SK-N-MC (cell line): ENCODE measurements at regions not wholly inside any gene's neighbourhood (a gene's known extent, or its start where the extent isn't known, plus 50 kb on each side); places are given as distances from the start of the nearest gene placed in this dataset.
"Not testable (repeated sequence)": the region's sequence is repeated elsewhere in the genome, so short reads cannot be mapped to it uniquely, and the experiment has no call there.

Source experiments
- DNase-seq: peaks from one replicate; pipeline ENCODE4 v3.0.0-alpha.2; 2011; ENCODE audit warnings: low read depth, low spot score
- H3K27ac ChIP-seq: fragments of 200-600 bp; sonication (generic); 2 replicates; pipeline ENCODE4 v1.5.1; 2016; ENCODE audit warnings: mixed run types
- H3K36me3 ChIP-seq: fragments of 200-600 bp; sonication (generic); 2 replicates; pipeline ENCODE4 v1.6.1; 2017; ENCODE audit warnings: antibody characterized with exemption, low read length, mixed read lengths; ENCODE audit not compliant: insufficient read depth
- H3K4me3 ChIP-seq: fragments of 200-600 bp; sonication (generic); 2 replicates; pipeline ENCODE4 v1.5.1; 2016
- H3K9ac ChIP-seq: fragments of 200-600 bp; sonication (generic); 2 replicates; pipeline ENCODE4 v1.8.0; 2017; ENCODE audit warnings: mixed run types, mixed read lengths; ENCODE audit not compliant: insufficient read length
- H3K9me3 ChIP-seq: fragments of 200-600 bp; sonication (generic); 2 replicates; pipeline ENCODE4 v1.6.1; 2017; ENCODE audit warnings: low read depth, mild to moderate bottlenecking, antibody characterized with exemption, low read length, moderate library complexity, mixed read lengths
- EZH2 ChIP-seq: fragments of 200-600 bp; sonication (generic); IDR thresholded peaks from one replicate; pipeline ENCODE4 v1.6.1; 2017; ENCODE audit warnings: antibody characterized with exemption
- FOXP2 ChIP-seq: optimal IDR thresholded peaks from 2 replicates; pipeline ENCODE3; 2011; ENCODE audit warnings: mild to moderate bottlenecking, moderate library complexity; ENCODE audit not compliant: insufficient read depth; ENCODE audit errors: extremely low read length, control extremely low read depth
- POLR2AphosphoS5 ChIP-seq: IDR thresholded peaks from 2 replicates; pipeline ENCODE4 v1.6.1; 2012; ENCODE audit warnings: mild to moderate bottlenecking, low read depth, low read length, borderline replicate concordance

DNA sequence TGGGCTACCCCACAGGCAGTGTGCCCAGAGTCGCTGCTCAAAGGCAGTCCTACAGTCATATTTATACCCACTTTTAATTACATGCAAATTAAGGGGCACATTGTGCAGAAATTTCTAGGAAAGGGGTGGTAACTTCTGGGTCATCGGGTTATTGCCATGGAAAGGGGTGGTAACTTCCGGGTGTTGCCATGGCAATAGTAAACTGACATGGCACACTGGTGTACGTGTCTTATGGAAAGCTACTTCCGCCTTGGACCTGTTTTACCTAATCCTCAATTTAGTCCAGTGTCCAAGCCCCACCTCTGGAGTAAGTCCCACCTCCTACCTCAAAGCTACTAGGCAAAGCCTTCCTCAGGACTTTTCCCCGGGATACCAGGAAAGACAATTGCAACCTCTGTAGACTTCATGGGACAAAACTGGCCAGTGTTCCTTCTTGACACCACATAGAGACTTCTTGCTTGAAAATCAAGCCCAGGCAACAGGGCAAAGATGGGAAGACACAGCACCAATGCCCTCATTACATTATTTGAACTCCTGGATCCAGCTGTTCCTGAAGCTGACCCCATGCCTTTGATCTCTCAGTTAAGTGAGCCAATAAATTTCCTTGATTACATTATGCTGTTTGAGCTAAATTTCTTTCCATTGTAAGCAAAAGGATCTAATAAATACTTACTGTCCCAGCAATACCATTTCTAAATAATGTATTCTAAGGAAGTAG lies 63.3 kb upstream of the AGAP1 start:
- no peaks in the 10 kb centered on the region; the same call in 1 of the 2 replicates for H3K9me3 ChIP-seq
- TF ChIP-seq FOXP2: no peak
- no peak for TF ChIP-seq POLR2AphosphoS5
- TF ChIP-seq EZH2: no peak
- no peak for DNase-seq

GRCh38 chr2:235432741-235433520 lies 60.9 kb upstream of the AGAP1 start:
- Histone ChIP-seq H3K9me3 (no peaks in the 10 kb centered on the region), H3K4me3 (no peak overlapping the region), H3K9ac (no peak overlapping the region), H3K27ac (no peak overlapping the region), H3K36me3 (no peaks in the 10 kb centered on the region)
- no peak for DNase-seq
- no peak for TF ChIP-seq POLR2AphosphoS5
- no peak for TF ChIP-seq EZH2
- no peak for TF ChIP-seq FOXP2

More for the DNA sequence above, 63.3 kb upstream of the AGAP1 start:
- Histone ChIP-seq H3K9ac (no peak overlapping the region), H3K4me3 (no peak overlapping the region), H3K27ac (no peak overlapping the region), H3K36me3 (no peaks in the 10 kb centered on the region)

DNA sequence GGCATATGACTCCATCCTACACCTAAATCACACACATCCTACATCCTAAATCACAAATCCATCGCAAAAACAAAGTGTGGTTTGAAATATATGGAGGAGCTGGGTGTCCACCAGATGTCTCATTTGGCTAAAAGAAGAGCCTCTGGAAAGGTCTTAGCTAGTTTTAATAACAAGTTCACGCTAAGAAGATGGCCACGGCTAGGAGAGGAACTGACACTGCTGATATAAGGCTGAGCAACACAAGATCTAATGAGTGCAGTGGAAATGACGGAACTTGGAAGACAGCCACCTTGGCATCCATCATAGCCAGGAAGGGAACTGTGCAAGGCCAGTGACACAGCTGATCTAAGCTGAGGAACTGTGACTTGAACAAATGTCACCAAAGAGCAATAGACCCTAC lies 60.0 kb upstream of the AGAP1 start:
- Histone ChIP-seq H3K9me3 (no peaks in the 10 kb centered on the region), H3K36me3 (no peaks in the 10 kb centered on the region), H3K9ac (no peak overlapping the region), H3K27ac (no peak overlapping the region), H3K4me3 (no peak overlapping the region)
- TF ChIP-seq FOXP2: no peak
- TF ChIP-seq EZH2: no peak
- no peak for TF ChIP-seq POLR2AphosphoS5
- no peak for DNase-seq

GRCh38 chr2:235439959-235440662 lies 53.7 kb upstream of the AGAP1 start:
- Histone ChIP-seq H3K9ac (no peak overlapping the region), H3K27ac (no peak overlapping the region), H3K4me3 (no peak overlapping the region), H3K36me3 (no peaks in the 10 kb centered on the region), H3K9me3 (no peaks in the 10 kb centered on the region)
- DNase-seq: no peak
- TF ChIP-seq FOXP2 (no peak), EZH2 (no peak), POLR2AphosphoS5 (no peak)

DNA sequence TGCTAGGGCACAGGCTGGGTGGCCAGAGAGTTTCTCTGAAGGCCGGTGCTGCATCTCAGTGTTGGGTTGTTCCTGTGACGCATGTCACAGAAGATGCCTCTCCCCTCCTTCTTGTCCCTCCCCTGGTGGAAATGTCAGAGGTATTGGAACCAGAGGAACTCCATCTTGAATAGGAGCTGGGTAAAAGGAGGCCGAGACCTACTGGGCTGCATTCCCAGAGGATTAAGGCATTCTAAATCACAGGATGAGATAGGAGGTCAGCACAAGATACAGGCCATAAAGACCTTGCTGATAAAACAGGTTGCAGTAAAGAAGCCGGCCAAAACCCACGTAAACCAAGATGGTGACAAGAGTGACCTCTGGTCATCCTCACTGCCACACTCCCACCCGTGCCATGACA lies 50.3 kb upstream of the AGAP1 start:
- not testable (repeated sequence) for H3K9me3 ChIP-seq, H3K36me3 ChIP-seq, DNase-seq, H3K9ac ChIP-seq, H3K4me3 ChIP-seq, H3K27ac ChIP-seq
